ENCODE measurements at regions not wholly inside any gene's neighbourhood (a gene's known extent, or its start where the extent isn't known, plus 50 kb on each side); places are given as distances from the start of the nearest gene placed in this dataset.

DNA sequence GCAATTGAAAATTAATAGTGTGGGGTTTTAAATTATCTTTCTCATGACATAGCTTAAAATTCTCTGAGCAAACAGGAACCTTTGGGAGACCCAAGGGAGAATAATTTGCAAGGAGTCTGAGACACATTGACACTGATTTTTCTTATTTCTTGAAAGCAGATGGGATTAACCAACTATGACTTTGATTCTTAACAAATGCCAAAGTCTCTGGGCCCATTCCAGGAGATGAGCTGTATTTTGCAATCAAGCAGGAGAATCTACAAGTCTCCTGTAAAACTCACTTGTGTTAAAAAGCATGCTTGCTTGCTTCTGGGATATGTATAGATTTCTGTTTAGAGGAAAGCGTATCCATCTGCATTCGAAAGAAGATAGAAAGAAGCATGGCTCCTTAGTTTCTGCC is 71.3 kb upstream of the STT3B start:
- TF ChIP-seq CTCF (IDR thresholded peaks at IDR 0.05; ENCODE audit: low read length) (no peak), EZH2 (IDR thresholded peaks at IDR 0.05; ENCODE audit: borderline replicate concordance, low read length) (no peak)
